Transverse colon (tissue), 4 donors: ENCODE measurements at regions not wholly inside any gene's neighbourhood (a gene's known extent, or its start where the extent isn't known, plus 50 kb on each side); places are given as distances from the start of the nearest gene placed in this dataset.

Source experiments
- CTCF ChIP-seq, 5 experiments: fragments of 200-600 bp in 3 of 5; fragments of 450-650 bp in 2 of 5; sonication (generic) in 3 of 5; IDR thresholded peaks; 1 replicate in 2 of 5; 2 replicates in 3 of 5; pipeline ENCODE4 v1.5.1; 2016 to 2017; ENCODE audit warnings: antibody characterized with exemption in 5 of 5, inconsistent platforms in 3 of 5, mild to moderate bottlenecking in 2 of 5, moderate library complexity in 1 of 5
- POLR2A ChIP-seq: fragments of 450-650 bp; IDR thresholded peaks from one replicate; pipeline ENCODE4 v1.6.1; 2016; ENCODE audit warnings: antibody characterized with exemption, mild to moderate bottlenecking, moderate library complexity
- POLR2AphosphoS5 ChIP-seq, 3 donors: sonication (generic); formaldehyde crosslinking; IDR thresholded peaks; one replicate each; pipeline ENCODE4 v1.6.1; 2016; ENCODE audit warnings: antibody characterized with exemption in 3 of 3

- TF ChIP-seq POLR2A (no peak), POLR2AphosphoS5 (IDR thresholded peaks at IDR 0.05) (no peak), CTCF (IDR thresholded peaks at IDR 0.05) (no peak)
Observed at GRCh38 chr2:19767899-19768298, 133.9 kb downstream of the TTC32 start.
